ENCODE measurements at regions not wholly inside any gene's neighbourhood (a gene's known extent, or its start where the extent isn't known, plus 50 kb on each side); places are given as distances from the start of the nearest gene placed in this dataset.

DNA sequence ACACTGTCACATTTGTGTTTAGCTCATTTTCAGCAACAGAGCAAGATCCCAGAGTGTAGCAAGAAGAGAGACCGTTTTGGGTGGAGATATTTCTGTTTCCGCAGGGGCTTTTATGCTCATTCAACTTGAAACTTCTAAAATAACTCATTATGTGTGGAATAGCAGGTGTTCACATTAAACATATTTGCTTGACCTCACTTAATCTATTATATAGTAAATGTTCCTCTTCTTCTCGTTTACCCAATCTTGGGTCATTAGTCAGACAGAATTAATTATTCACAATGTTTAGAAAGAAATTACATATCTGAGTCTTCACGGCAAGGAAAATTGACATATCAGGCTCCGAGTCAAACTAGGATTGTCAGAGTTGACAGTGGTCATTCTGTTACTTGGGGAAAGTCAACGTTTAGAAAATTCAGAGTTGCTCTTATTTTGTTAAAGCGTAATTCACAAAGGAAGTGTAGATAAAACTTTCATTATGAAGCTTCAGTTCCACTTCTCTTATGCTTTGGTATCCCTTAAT is 222.9 kb downstream of the TPRG1 start:
- no peak for TF ChIP-seq MYC (IDR thresholded peaks at IDR 0.05; ENCODE audit: low read depth, low read length)
- TF ChIP-seq, protein P1, sequence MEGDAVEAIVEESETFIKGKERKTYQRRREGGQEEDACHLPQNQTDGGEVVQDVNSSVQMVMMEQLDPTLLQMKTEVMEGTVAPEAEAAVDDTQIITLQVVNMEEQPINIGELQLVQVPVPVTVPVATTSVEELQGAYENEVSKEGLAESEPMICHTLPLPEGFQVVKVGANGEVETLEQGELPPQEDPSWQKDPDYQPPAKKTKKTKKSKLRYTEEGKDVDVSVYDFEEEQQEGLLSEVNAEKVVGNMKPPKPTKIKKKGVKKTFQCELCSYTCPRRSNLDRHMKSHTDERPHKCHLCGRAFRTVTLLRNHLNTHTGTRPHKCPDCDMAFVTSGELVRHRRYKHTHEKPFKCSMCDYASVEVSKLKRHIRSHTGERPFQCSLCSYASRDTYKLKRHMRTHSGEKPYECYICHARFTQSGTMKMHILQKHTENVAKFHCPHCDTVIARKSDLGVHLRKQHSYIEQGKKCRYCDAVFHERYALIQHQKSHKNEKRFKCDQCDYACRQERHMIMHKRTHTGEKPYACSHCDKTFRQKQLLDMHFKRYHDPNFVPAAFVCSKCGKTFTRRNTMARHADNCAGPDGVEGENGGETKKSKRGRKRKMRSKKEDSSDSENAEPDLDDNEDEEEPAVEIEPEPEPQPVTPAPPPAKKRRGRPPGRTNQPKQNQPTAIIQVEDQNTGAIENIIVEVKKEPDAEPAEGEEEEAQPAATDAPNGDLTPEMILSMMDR (IDR thresholded peaks at IDR 0.05; ENCODE audit: low read depth, low read length): no peak
- no peak for TF ChIP-seq POLR2A (IDR thresholded peaks at IDR 0.05; ENCODE audit: extremely low read depth, insufficient read length)
- TF ChIP-seq MAX (IDR thresholded peaks at IDR 0.05; ENCODE audit: low read depth, low read length): no peak
- no peak for DNase-seq (ENCODE audit: low read depth)

DNA sequence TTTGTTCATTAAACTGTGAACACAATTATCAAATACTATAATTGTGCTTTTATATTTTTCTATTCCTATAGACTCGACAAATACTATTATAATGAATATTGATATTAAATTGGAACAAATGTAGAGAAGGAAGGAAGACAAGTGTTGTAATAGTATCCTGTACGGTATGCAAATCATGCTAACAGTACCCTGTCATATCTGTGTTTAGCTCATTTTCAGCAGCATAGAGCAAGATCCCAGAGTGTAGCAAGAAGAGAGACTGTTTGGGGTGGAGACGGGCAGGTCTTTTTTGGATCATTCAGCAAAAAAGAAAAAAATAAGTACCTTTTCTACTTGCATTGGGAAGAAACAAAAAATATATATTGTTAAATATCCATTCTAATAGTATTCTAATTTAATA is 224.1 kb downstream of the TPRG1 start:
- DNase-seq (ENCODE audit: low read depth): peak; percentile 9
- no peak overlapping the region for H3K4me3 ChIP-seq (ENCODE audit: low read depth, low read length)
- TF ChIP-seq MYC (IDR thresholded peaks at IDR 0.05; ENCODE audit: low read depth, low read length): no peak
- TF ChIP-seq, protein P1 (IDR thresholded peaks at IDR 0.05; ENCODE audit: low read depth, low read length): no peak
- TF ChIP-seq POLR2A (IDR thresholded peaks at IDR 0.05; ENCODE audit: extremely low read depth, insufficient read length): no peak
- TF ChIP-seq MAX (IDR thresholded peaks at IDR 0.05; ENCODE audit: low read depth, low read length): no peak

More for the DNA sequence above, 222.9 kb downstream of the TPRG1 start:
- no peak overlapping the region for H3K4me3 ChIP-seq (ENCODE audit: low read depth, low read length)

DNA sequence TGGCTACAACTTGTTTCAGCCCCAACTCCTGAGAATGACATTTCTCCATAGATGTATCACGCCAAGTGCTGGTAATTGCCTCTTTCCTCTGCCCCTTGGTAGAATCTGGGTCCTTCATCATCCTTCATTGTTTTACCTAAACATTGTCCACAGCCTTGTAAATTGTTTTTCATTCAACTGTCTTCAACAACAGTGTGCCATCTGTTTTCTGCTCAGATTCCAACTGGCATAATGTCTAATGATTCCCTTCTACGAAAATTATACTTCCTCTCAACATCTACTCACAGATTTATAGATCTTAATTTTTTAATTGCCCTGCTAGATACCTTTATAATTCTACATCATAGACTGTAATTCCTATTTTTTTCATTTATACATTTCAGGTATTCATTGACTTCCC is 226.9 kb downstream of the TPRG1 start:
- TF ChIP-seq, protein P1 (IDR thresholded peaks at IDR 0.05; ENCODE audit: low read depth, low read length): no peak
- no peak for TF ChIP-seq MAX (IDR thresholded peaks at IDR 0.05; ENCODE audit: low read depth, low read length)
- TF ChIP-seq MYC (IDR thresholded peaks at IDR 0.05; ENCODE audit: low read depth, low read length): no peak
- no peak for TF ChIP-seq POLR2A (IDR thresholded peaks at IDR 0.05; ENCODE audit: extremely low read depth, insufficient read length)
- no peak for DNase-seq (ENCODE audit: low read depth)
- H3K4me3 ChIP-seq (ENCODE audit: low read depth, low read length): no peak overlapping the region

- no peak for TF ChIP-seq MYC (IDR thresholded peaks at IDR 0.05; ENCODE audit: low read depth, low read length)
- TF ChIP-seq, protein P1 (IDR thresholded peaks at IDR 0.05; ENCODE audit: low read depth, low read length): no peak
- no peak for TF ChIP-seq POLR2A (IDR thresholded peaks at IDR 0.05; ENCODE audit: extremely low read depth, insufficient read length)
- no peak for DNase-seq (ENCODE audit: low read depth)
Measured at GRCh38 chr3:189401196-189401595, 229.4 kb downstream of the TPRG1 start.

DNA sequence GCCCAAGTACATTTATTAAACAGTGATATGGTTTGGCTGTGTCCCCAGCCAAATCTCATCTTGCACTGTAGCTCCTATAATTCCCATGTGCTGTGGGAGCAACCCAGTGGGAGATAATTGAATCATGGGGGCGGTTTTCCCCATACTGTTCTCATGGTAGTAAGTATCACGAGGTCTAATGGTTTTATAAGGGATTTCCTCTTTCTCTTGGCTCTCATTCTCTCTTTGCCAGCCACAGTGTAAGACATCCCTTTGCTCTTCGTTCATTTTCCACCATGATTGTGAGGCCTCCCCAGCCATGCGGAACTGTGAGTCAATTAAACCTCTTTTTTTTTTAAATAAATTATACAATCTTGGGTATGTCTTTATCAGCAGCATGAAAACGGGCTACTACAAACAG is 228.0 kb upstream of the TP63 start:
- DNase-seq (ENCODE audit: low read depth): no peak
- TF ChIP-seq MAX (IDR thresholded peaks at IDR 0.05; ENCODE audit: low read depth, low read length): no peak
- TF ChIP-seq POLR2A (IDR thresholded peaks at IDR 0.05; ENCODE audit: extremely low read depth, insufficient read length): no peak

More at GRCh38 chr3:189401196-189401595, 229.4 kb downstream of the TPRG1 start:
- no peak overlapping the region for H3K4me3 ChIP-seq (ENCODE audit: low read depth, low read length)

GRCh38 chr3:189404024-189404423 is 227.2 kb upstream of the TP63 start:
- DNase-seq (ENCODE audit: low read depth): no peak
- TF ChIP-seq POLR2A (IDR thresholded peaks at IDR 0.05; ENCODE audit: extremely low read depth, insufficient read length) (no peak), MAX (IDR thresholded peaks at IDR 0.05; ENCODE audit: low read depth, low read length) (no peak)
- H3K4me3 ChIP-seq (ENCODE audit: low read depth, low read length): no peak overlapping the region

More for the DNA sequence above, 228.0 kb upstream of the TP63 start:
- no peak overlapping the region for H3K4me3 ChIP-seq (ENCODE audit: low read depth, low read length)

Data from NB4 (cell line).